Spleen (tissue), 7 donors: ENCODE measurements at regions not wholly inside any gene's neighbourhood (a gene's known extent, or its start where the extent isn't known, plus 50 kb on each side); places are given as distances from the start of the nearest gene placed in this dataset.
"Not testable (repeated sequence)": the region's sequence is repeated elsewhere in the genome, so short reads cannot be mapped to it uniquely, and the experiment has no call there.

Experiments
- POLR2AphosphoS5 ChIP-seq, 3 donors: sonication (generic); formaldehyde crosslinking; IDR thresholded peaks; one replicate each; pipeline ENCODE4 v1.5.1; 2017; ENCODE audit warnings: antibody characterized with exemption in 3 of 3
- TF ChIP-seq, protein P1 (sequence below), 11 experiments: fragments of 200-600 bp in 7 of 11; fragments of 450-650 bp in 4 of 11; sonication (generic) in 4 of 11; IDR thresholded peaks in 8 of 11; conservative IDR thresholded peaks in 3 of 11; 1 replicate in 7 of 11; 2 replicates in 4 of 11; pipeline versions ENCODE4 v1.4.0 to v1.8.0; 2016 to 2021; ENCODE audit warnings: antibody characterized with exemption in 11 of 11, inconsistent platforms in 4 of 11, mild to moderate bottlenecking in 1 of 11
- donor health status: DM: no; HTN: no; CAD: no; lungs with moderate emphysema.
- donor health status: DM: no; HTN: no; CAD: no.
- donor health status: DM: no; HTN: no; CAD: no.

DNA sequence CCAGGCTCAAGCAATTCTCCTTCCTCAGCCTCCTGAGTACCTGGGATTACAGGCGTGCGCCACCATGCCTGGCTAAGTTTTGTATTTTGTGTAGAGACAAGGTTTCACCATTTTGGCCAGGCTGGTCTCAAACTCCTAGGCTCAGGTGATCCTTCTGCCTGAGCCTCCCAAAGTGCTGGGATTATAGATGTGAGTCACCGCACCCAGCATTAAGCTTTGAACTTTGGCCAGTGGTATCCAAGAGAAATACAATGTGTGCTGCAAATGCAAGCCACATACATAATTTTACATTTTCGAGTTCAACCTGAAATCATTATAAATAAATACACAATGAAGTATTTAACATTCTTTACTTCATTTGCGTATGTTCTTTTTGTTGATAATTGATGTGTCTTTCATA is 82.9 kb upstream of the VKORC1L1 start:
- TF ChIP-seq, protein P1, sequence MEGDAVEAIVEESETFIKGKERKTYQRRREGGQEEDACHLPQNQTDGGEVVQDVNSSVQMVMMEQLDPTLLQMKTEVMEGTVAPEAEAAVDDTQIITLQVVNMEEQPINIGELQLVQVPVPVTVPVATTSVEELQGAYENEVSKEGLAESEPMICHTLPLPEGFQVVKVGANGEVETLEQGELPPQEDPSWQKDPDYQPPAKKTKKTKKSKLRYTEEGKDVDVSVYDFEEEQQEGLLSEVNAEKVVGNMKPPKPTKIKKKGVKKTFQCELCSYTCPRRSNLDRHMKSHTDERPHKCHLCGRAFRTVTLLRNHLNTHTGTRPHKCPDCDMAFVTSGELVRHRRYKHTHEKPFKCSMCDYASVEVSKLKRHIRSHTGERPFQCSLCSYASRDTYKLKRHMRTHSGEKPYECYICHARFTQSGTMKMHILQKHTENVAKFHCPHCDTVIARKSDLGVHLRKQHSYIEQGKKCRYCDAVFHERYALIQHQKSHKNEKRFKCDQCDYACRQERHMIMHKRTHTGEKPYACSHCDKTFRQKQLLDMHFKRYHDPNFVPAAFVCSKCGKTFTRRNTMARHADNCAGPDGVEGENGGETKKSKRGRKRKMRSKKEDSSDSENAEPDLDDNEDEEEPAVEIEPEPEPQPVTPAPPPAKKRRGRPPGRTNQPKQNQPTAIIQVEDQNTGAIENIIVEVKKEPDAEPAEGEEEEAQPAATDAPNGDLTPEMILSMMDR (IDR thresholded peaks at IDR 0.05 in 8 of 11, conservative IDR thresholded peaks at IDR 0.05 in 3 of 11) = not testable (repeated sequence)
- TF ChIP-seq POLR2AphosphoS5 (IDR thresholded peaks at IDR 0.05) = not testable (repeated sequence)
